ENCODE measurements at regions not wholly inside any gene's neighbourhood (a gene's known extent, or its start where the extent isn't known, plus 50 kb on each side); places are given as distances from the start of the nearest gene placed in this dataset.

- TF ChIP-seq FOXM1 (IDR thresholded peaks at IDR 0.05; ENCODE audit: borderline replicate concordance) (no peak), SUZ12 (IDR thresholded peaks at IDR 0.05) (no peak), FOXA1 (IDR thresholded peaks at IDR 0.05) (no peak), ELF4 (IDR thresholded peaks at IDR 0.05) (no peak), ARNT (IDR thresholded peaks at IDR 0.05) (no peak), BHLHE40 (IDR thresholded peaks at IDR 0.05; ENCODE audit: borderline replicate concordance) (no peak), ZNF384 (IDR thresholded peaks at IDR 0.05) (no peak), CTBP1 (IDR thresholded peaks at IDR 0.05; ENCODE audit: borderline replicate concordance) (no peak), TARDBP (IDR thresholded peaks at IDR 0.05) (no peak), FOXK2 (IDR thresholded peaks at IDR 0.05) (no peak), L3MBTL2 (conservative IDR thresholded peaks at IDR 0.05) (no peak), SP1 (IDR thresholded peaks at IDR 0.05) (no peak), PKNOX1 (IDR thresholded peaks at IDR 0.05) (no peak), HDGF (IDR thresholded peaks at IDR 0.05; ENCODE audit: borderline replicate concordance) (no peak)
Observed at GRCh38 chr18:66271962-66272361, 331.9 kb downstream of the CDH19 start.
